Neuronal stem cell (in vitro differentiated cells): ENCODE measurements at regions not wholly inside any gene's neighbourhood (a gene's known extent, or its start where the extent isn't known, plus 50 kb on each side); places are given as distances from the start of the nearest gene placed in this dataset.

ENCODE experiments used
- DNase-seq: peaks from one replicate; pipeline ENCODE4 v3.0.0-alpha.2; 2013; ENCODE audit warnings: low spot score
- H2AFZ ChIP-seq: one replicate; pipeline ENCODE4 v1.6.1; 2013; ENCODE audit warnings: mild to moderate bottlenecking, low read length, inconsistent platforms
- H2AK5ac ChIP-seq: 2 replicates; pipeline ENCODE4 v1.6.1; 2013; ENCODE audit warnings: low read depth, mild to moderate bottlenecking, inconsistent platforms, low read length, moderate library complexity, mixed read lengths
- H2BK120ac ChIP-seq: 2 replicates; pipeline ENCODE4 v1.6.1; 2013; ENCODE audit warnings: low read depth, mild to moderate bottlenecking, inconsistent platforms, low read length, moderate library complexity, mixed read lengths
- H2BK12ac ChIP-seq: one replicate; pipeline ENCODE4 v1.6.1; 2013; ENCODE audit warnings: low read length, inconsistent platforms
- H2BK15ac ChIP-seq: 2 replicates; pipeline ENCODE4 v1.6.1; 2013; ENCODE audit warnings: mild to moderate bottlenecking, low read length, inconsistent platforms, mixed read lengths
- H2BK5ac ChIP-seq: one replicate; pipeline ENCODE4 v1.6.1; 2013; ENCODE audit warnings: inconsistent platforms, mild to moderate bottlenecking, low read length, moderate library complexity
- H3K14ac ChIP-seq: one replicate; pipeline ENCODE4 v1.6.1; 2013; ENCODE audit warnings: low read length, inconsistent platforms
- H3K18ac ChIP-seq: 2 replicates; pipeline ENCODE4 v1.6.1; 2013; ENCODE audit warnings: low read length, inconsistent platforms
- H3K23ac ChIP-seq: 2 replicates; pipeline ENCODE4 v1.6.1; 2013; ENCODE audit warnings: low read depth, mild to moderate bottlenecking, mixed read lengths, low read length, inconsistent platforms; ENCODE audit not compliant: poor library complexity
- H3K27ac ChIP-seq: replicated peaks from 3 replicates; pipeline ENCODE4 v1.5.1; 2013; ENCODE audit warnings: low read length, inconsistent platforms
- H3K27me3 ChIP-seq, 3 experiments: 2 replicates each; pipeline ENCODE4 v1.6.1; 2013; ENCODE audit warnings: low read length in 3 of 3, mild to moderate bottlenecking in 2 of 3, inconsistent platforms in 1 of 3, low read depth in 1 of 3, mixed read lengths in 1 of 3, moderate library complexity in 1 of 3; ENCODE audit not compliant: control insufficient read depth in 3 of 3, insufficient read depth in 3 of 3
- H3K36me3 ChIP-seq, 2 donors: replicated peaks in 1 of 2; 2 replicates each; pipeline ENCODE4 v1.6.1; 2013; ENCODE audit warnings: low read length in 2 of 2; ENCODE audit not compliant: control insufficient read depth in 2 of 2, insufficient read depth in 2 of 2
- H3K4ac ChIP-seq: 2 replicates; pipeline ENCODE4 v1.6.1; 2013; ENCODE audit warnings: inconsistent platforms, mild to moderate bottlenecking, low read length, moderate library complexity
- H3K4me1 ChIP-seq, 2 donors: 1 replicate in 1 of 2; 2 replicates in 1 of 2; pipeline ENCODE4 v1.6.1; 2013; ENCODE audit warnings: low read length in 2 of 2, low read depth in 1 of 2; ENCODE audit not compliant: control insufficient read depth in 2 of 2, insufficient read depth in 1 of 2
- H3K4me2 ChIP-seq: one replicate; pipeline ENCODE4 v1.6.1; 2013; ENCODE audit warnings: mild to moderate bottlenecking, low read length, inconsistent platforms; ENCODE audit not compliant: insufficient read depth, poor library complexity, severe bottlenecking
- H3K4me3 ChIP-seq, 2 donors: 2 replicates each; pipeline ENCODE4 v1.5.1; 2013; ENCODE audit warnings: low read length in 2 of 2, mild to moderate bottlenecking in 2 of 2, inconsistent platforms in 1 of 2, moderate library complexity in 1 of 2
- H3K79me1 ChIP-seq: one replicate; pipeline ENCODE4 v1.6.1; 2013; ENCODE audit warnings: low read depth, mild to moderate bottlenecking, inconsistent platforms, low read length, moderate library complexity
- H3K9ac ChIP-seq: one replicate; pipeline ENCODE4 v1.6.1; 2013; ENCODE audit warnings: mild to moderate bottlenecking, low read depth, low read length, inconsistent platforms; ENCODE audit not compliant: poor library complexity
- H3K9me3 ChIP-seq, 2 donors: replicated peaks in 1 of 2; 2 replicates each; pipeline versions ENCODE3 to v1.6.1; 2013; ENCODE audit warnings: low read length in 2 of 2, mild to moderate bottlenecking in 2 of 2, inconsistent platforms in 1 of 2, low read depth in 1 of 2, mixed read lengths in 1 of 2, moderate library complexity in 1 of 2; ENCODE audit not compliant: control insufficient read depth in 2 of 2, insufficient read depth in 1 of 2
- H4K8ac ChIP-seq: one replicate; pipeline ENCODE4 v1.6.1; 2013; ENCODE audit warnings: low read depth, mild to moderate bottlenecking, inconsistent platforms, low read length, moderate library complexity
- H4K91ac ChIP-seq: one replicate; pipeline ENCODE4 v1.6.1; 2013; ENCODE audit warnings: low read length, low read depth, mild to moderate bottlenecking, inconsistent platforms; ENCODE audit not compliant: poor library complexity
- WGBS, 2 donors: extraction: QIAGEN DNeasy Blood & Tissue Kit; methylation state at CpG; one replicate each; pipeline ENCODE4 v1.1.7; 2013; ENCODE audit warnings: missing lambda C conversion rate in 2 of 2, mixed read lengths in 1 of 2; ENCODE audit not compliant: insufficient read length in 2 of 2, insufficient replicate concordance in 1 of 2; ENCODE audit errors: extremely low coverage in 2 of 2; 5-methylcytosine and 5-hydroxymethylcytosine counted together

DNA sequence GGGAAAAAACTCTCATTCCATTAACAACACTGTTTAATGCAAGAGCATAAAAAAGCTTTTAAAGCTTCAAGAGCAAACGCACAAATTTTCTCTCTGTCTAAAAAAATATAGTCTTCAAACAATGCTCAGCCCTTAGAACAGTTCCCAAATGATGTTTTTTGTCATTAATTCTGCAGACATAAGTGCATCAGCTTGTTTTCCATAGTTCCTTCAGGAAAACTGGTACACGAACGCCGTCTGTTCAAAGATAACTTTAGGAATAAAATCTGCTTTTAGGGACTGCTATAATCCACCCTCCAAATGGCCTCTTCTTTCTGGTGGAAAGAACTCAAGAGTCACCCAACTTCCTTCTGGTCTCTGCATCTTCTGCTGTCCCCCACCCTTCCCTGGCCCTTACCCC lies 98.2 kb upstream of the SLC66A3 start:
- peaks cover 2 to 5% of the 10 kb centered on the region in 2 donors for H3K9me3 ChIP-seq
- no peak overlapping the region for H3K27ac ChIP-seq
- no peaks in the 10 kb centered on the region for H3K27me3 ChIP-seq
- no peak overlapping the region for H3K4ac ChIP-seq
- H3K4me1 ChIP-seq: no peaks in the 10 kb centered on the region
- no peak overlapping the region for H2AFZ ChIP-seq
- DNase-seq: no peak
- no peak overlapping the region for H3K9ac ChIP-seq
- H2BK15ac ChIP-seq: no peak overlapping the region
- no peak overlapping the region for H3K18ac ChIP-seq
- WGBS, 2 donors: no CpG with 5 or more reads among the region's 4 CpGs
- no peak overlapping the region for H2BK12ac ChIP-seq
- H3K79me1 ChIP-seq: no peaks in the 10 kb centered on the region
- H4K8ac ChIP-seq: no peak overlapping the region
- no peak overlapping the region for H4K91ac ChIP-seq
- H2AK5ac ChIP-seq: no peak overlapping the region
- no peak overlapping the region for H2BK5ac ChIP-seq
- no peak overlapping the region for H2BK120ac ChIP-seq
- no peak overlapping the region for H3K23ac ChIP-seq
- no peak overlapping the region for H3K14ac ChIP-seq
- H3K4me2 ChIP-seq: no peak overlapping the region
- H3K36me3 ChIP-seq: no peaks in the 10 kb centered on the region
- no peak overlapping the region for H3K4me3 ChIP-seq

DNA sequence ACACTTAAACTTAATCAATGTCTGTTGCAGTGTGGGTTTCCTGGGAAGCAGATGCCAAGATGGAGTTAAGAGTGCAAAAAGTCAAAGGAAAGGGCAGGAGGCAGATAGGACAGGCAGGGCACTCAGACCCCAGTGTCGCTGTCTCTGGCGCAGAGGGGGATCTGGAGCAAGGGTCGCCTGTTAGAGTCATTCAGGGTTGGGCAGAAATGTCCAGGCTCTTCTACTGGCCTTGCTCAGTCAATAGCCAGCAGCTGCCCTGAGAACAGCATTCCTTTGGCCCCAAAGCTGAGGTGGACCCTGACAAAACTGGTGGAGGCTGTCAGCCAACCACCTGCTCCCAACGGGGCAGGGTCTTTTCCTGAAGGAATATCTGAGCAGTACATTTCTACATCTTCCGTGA lies 97.1 kb upstream of the SLC66A3 start:
- no peak overlapping the region for H2BK15ac ChIP-seq
- peaks cover 2 to 7% of the 10 kb centered on the region in 2 donors for H3K9me3 ChIP-seq
- H3K27me3 ChIP-seq: no peaks in the 10 kb centered on the region
- no peak overlapping the region for H3K4me3 ChIP-seq
- no peak overlapping the region for H3K9ac ChIP-seq
- H3K27ac ChIP-seq: no peak overlapping the region
- no peak overlapping the region for H3K23ac ChIP-seq
- H2BK120ac ChIP-seq: no peak overlapping the region
- no peaks in the 10 kb centered on the region for H3K36me3 ChIP-seq
- DNase-seq: no peak
- no peak overlapping the region for H4K8ac ChIP-seq
- no peak overlapping the region for H3K4me2 ChIP-seq
- no peak overlapping the region for H2BK5ac ChIP-seq
- H4K91ac ChIP-seq: no peak overlapping the region
- no peaks in the 10 kb centered on the region for H3K79me1 ChIP-seq
- no peak overlapping the region for H2AFZ ChIP-seq
- no peak overlapping the region for H2AK5ac ChIP-seq
- no peak overlapping the region for H3K18ac ChIP-seq
- H2BK12ac ChIP-seq: no peak overlapping the region
- H3K4ac ChIP-seq: no peak overlapping the region
- no peak overlapping the region for H3K14ac ChIP-seq
- WGBS, 2 donors: no CpG with 5 or more reads among the region's 5 CpGs
- no peaks in the 10 kb centered on the region for H3K4me1 ChIP-seq

DNA sequence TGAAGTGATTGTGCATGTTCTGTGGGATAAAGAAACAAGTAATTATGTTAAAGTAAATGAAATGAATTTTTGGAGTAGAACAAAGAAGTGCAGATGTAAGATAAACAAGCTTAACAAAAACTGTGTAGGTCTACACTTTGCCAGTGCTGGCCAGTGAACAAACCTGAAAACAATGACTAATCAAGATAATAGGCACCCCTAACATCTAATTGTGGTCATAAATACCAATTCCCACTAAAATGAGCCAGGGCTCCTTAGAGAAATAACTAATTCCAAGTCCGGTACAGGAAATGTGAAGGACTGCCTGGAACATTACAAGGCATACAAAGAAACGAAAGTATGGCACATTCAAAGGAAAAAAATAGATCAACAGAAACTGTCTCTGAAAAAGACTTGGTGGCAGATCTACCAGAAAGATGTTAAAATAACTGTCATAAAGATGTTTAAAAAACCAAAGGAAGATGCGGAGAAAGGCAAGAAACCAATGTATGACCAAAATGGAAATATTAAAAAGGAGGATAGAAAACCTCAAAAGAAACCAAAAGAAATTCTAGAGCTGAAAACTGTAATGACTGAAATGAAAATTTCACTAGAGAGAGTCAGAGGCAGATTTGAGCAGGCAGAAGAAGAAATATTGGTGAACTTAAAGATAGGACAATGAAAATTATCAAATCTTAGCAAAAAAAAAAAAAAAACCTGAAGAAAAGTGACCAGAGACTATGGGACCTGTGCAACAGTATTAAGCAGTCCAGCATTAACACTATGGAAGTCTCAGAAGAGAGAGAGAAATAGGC lies 94.7 kb upstream of the SLC66A3 start:
- H2AFZ ChIP-seq: no peak overlapping the region
- H4K8ac ChIP-seq: no peak overlapping the region
- H2AK5ac ChIP-seq: no peak overlapping the region
- no peak overlapping the region for H2BK15ac ChIP-seq
- H3K27me3 ChIP-seq: peaks cover 0 to 4% (median 0%) of the 10 kb centered on the region in 3 experiments
- no peak overlapping the region for H3K4ac ChIP-seq
- WGBS, 2 donors: no CpG with 5 or more reads among the region's 3 CpGs
- no peak overlapping the region for H2BK5ac ChIP-seq
- H3K23ac ChIP-seq: no peak overlapping the region
- H2BK120ac ChIP-seq: no peak overlapping the region
- no peaks in the 10 kb centered on the region for H3K36me3 ChIP-seq
- H3K4me2 ChIP-seq: no peak overlapping the region
- H3K79me1 ChIP-seq: no peaks in the 10 kb centered on the region
- no peak overlapping the region for H2BK12ac ChIP-seq
- no peak overlapping the region for H3K27ac ChIP-seq
- H3K14ac ChIP-seq: no peak overlapping the region
- H3K9me3 ChIP-seq: peaks cover 2 to 7% of the 10 kb centered on the region in 2 donors
- DNase-seq: no peak
- no peaks in the 10 kb centered on the region for H3K4me1 ChIP-seq
- no peak overlapping the region for H3K4me3 ChIP-seq
- no peak overlapping the region for H3K9ac ChIP-seq
- H4K91ac ChIP-seq: no peak overlapping the region
- H3K18ac ChIP-seq: no peak overlapping the region

DNA sequence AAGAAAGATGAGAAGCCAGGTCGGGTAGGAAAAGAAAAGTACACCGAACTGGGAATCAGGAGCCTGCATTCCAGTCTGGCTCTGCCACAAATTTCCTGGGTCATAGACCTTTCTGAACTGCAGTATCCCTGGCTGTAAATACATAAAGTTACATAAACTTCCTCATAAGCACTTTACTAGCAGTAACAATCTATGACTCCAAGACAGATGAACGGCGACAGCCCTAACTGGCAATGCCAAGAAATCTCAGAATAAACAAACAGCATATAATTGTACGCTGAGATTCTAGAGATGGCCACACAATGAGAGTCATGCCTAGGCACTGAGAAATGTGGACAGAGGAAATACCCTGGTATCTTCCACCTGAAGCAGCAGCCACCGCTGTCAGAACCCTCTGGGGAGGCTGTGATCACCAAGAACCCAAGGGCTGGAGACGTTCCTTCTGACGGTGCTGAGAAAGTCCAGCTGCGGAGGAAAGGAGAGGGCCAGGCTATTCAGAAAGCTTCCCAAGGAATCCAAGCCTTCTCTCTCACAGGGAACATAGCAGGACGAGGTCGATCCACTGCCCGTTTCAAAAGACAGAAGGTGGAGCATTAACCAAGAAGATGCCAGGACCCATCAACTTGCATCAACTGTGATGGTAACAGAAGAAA lies 89.3 kb upstream of the SLC66A3 start:
- H3K4me3 ChIP-seq: no peak overlapping the region
- H4K8ac ChIP-seq: no peak overlapping the region
- no peak overlapping the region for H2BK5ac ChIP-seq
- no peak for DNase-seq
- H2AK5ac ChIP-seq: no peak overlapping the region
- H3K4me1 ChIP-seq: no peaks in the 10 kb centered on the region
- no peak overlapping the region for H2AFZ ChIP-seq
- no peak overlapping the region for H4K91ac ChIP-seq
- no CpG with 5 or more reads among the region's 12 CpGs for WGBS, 2 donors
- no peak overlapping the region for H3K4ac ChIP-seq
- H3K36me3 ChIP-seq: no peaks in the 10 kb centered on the region
- H3K9ac ChIP-seq: no peak overlapping the region
- peaks cover 0 to 6% of the 10 kb centered on the region in 2 donors for H3K9me3 ChIP-seq
- no peak overlapping the region for H3K14ac ChIP-seq
- H3K23ac ChIP-seq: no peak overlapping the region
- H2BK120ac ChIP-seq: no peak overlapping the region
- no peak overlapping the region for H3K4me2 ChIP-seq
- H2BK15ac ChIP-seq: no peak overlapping the region
- H3K27ac ChIP-seq: no peak overlapping the region
- H3K79me1 ChIP-seq: no peaks in the 10 kb centered on the region
- no peak overlapping the region for H3K18ac ChIP-seq
- peaks cover 0 to 12% (median 0%) of the 10 kb centered on the region in 3 experiments for H3K27me3 ChIP-seq
- no peak overlapping the region for H2BK12ac ChIP-seq
